ENCODE measurements at regions not wholly inside any gene's neighbourhood (a gene's known extent, or its start where the extent isn't known, plus 50 kb on each side); places are given as distances from the start of the nearest gene placed in this dataset.

DNA sequence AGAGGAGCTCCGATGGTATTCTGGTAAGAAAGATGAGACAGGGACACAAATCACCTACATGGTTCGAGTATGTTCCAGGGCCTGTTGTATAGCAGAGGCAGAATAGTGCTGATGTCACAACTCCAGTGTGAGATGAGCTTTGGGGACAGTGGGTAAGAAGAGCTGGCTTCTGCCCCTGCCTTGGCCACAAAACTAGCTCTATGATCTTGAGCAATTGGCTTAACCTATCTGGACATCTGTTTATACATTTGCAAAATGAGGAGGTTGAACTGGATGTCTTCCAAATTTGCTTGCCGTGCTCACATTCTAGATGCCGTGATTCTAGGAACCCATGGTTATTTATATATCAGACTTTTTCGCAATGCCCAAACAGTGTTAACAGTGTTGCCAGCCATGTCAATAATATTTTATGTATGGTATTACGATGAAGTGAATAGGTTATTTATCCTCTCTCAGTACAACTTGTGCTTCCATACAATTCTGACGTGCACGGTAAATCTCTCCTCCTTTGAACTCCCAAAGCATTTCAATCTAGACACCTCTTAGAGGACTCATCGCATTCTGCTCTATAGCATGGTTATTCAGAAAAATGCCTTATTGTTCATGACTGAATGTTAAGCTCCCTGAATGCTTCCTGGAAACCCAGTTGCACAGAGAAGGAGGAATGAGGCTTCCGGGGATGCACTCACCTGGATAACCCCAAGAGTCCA, 316.0 kb downstream of the FOXO1 start:
- Histone ChIP-seq H3K4me1 (ENCODE audit: control insufficient read depth in 1 of 2, insufficient read depth in 2 of 2, low read length in 2 of 2) (peaks cover 14 to 16% of the 10 kb centered on the region in 2 experiments), H4K12ac (ENCODE audit: low read depth, low read length) (no peak overlapping the region), H3K4me2 (ENCODE audit: low read length) (no peak overlapping the region), H3K9me3 (ENCODE audit: insufficient read depth, low read depth, low read length) (peaks cover 2% of the 10 kb centered on the region), H3K27ac (ENCODE audit: low read depth, low read length) (no peak overlapping the region), H2BK120ac (ENCODE audit: insufficient read depth, low read length, poor library complexity) (no peak overlapping the region), H2BK5ac (ENCODE audit: low read depth, low read length, poor library complexity) (no peak overlapping the region), H3K18ac (ENCODE audit: low read length) (no peak overlapping the region), H2AFZ (ENCODE audit: insufficient read depth, low read length, poor library complexity) (no peak overlapping the region), H3K4ac (ENCODE audit: low read depth, low read length) (no peak overlapping the region), H3K79me2 (ENCODE audit: control insufficient read depth, insufficient read depth, low read length, poor library complexity) (no peaks in the 10 kb centered on the region), H3K23ac (ENCODE audit: low read length) (no peak overlapping the region), H4K8ac (ENCODE audit: low read depth, low read length) (no peak overlapping the region), H2BK12ac (ENCODE audit: low read length) (no peak overlapping the region), H2AK5ac (ENCODE audit: low read length) (no peak overlapping the region), H3K27me3 (ENCODE audit: insufficient read depth, low read length) (no peaks in the 10 kb centered on the region), H3K9ac (ENCODE audit: low read length) (no peak overlapping the region), H3K4me3 (ENCODE audit: low read depth, low read length) (no peak overlapping the region), H3K14ac (ENCODE audit: low read length) (no peak overlapping the region), H3K36me3 (ENCODE audit: control insufficient read depth in 1 of 2, insufficient read depth in 2 of 2, low read length in 2 of 2) (no peaks in the 10 kb centered on the region), H4K91ac (ENCODE audit: low read depth, low read length) (no peak overlapping the region), H3K79me1 (ENCODE audit: low read length) (peaks cover 3% of the 10 kb centered on the region)
- DNase-seq = no peak
- no CpG with 5 or more reads among the region's 10 CpGs for WGBS (ENCODE audit: extremely low coverage, insufficient coverage, insufficient read length)

DNA sequence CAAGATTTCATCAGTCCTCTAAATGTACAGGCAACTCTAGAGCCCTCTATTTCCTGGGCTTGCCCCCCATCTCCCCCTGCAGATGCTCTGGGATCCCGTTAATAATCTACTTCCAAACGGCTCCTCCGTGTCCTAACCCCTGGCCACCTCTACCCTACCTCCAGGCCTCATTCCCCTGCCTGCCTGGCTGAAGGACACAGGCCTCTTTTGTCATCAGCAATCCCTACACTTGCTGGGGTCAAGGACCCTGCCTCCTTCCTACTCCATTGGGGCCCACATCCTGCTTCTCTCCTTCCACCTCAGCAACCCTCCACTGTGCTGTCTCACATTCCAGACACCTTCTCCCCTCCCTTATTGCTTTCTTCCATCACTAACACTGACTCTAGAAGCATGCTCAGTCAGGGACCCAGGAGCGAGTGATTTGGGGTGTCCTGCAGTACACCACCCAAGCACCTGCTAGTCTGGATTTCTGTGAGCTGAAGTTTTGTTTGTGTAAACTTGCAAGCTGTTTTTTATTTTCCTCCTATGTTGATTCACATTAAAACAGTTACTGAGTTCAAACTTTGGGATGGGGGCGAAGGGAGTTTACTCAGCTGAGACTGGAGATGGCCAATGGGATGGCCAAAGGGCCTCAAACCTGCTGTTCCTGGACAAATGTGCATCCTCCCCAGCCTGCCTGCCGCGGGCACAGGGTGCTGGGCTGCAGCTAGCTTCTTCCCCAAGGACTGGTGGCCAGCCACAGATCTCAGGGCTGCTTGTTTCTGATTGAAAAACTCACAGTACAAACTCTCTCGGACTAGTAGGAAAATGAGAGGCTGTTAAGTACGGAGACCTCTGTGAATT, 314.7 kb downstream of the FOXO1 start:
- H3K9me3 ChIP-seq (ENCODE audit: insufficient read depth, low read depth, low read length) = peaks cover 2% of the 10 kb centered on the region
- H3K27ac ChIP-seq (ENCODE audit: low read depth, low read length) = no peak overlapping the region
- no peak overlapping the region for H4K8ac ChIP-seq (ENCODE audit: low read depth, low read length)
- no peak overlapping the region for H3K4me3 ChIP-seq (ENCODE audit: low read depth, low read length)
- no peak for DNase-seq
- WGBS (ENCODE audit: extremely low coverage, insufficient coverage, insufficient read length) = no CpG with 5 or more reads among the region's 9 CpGs
- H2AFZ ChIP-seq (ENCODE audit: insufficient read depth, low read length, poor library complexity) = no peak overlapping the region
- no peak overlapping the region for H3K23ac ChIP-seq (ENCODE audit: low read length)
- no peak overlapping the region for H2AK5ac ChIP-seq (ENCODE audit: low read length)
- no peak overlapping the region for H3K4me2 ChIP-seq (ENCODE audit: low read length)
- H3K79me2 ChIP-seq (ENCODE audit: control insufficient read depth, insufficient read depth, low read length, poor library complexity) = no peaks in the 10 kb centered on the region
- no peak overlapping the region for H2BK5ac ChIP-seq (ENCODE audit: low read depth, low read length, poor library complexity)
- no peak overlapping the region for H3K4ac ChIP-seq (ENCODE audit: low read depth, low read length)
- H2BK120ac ChIP-seq (ENCODE audit: insufficient read depth, low read length, poor library complexity) = no peak overlapping the region
- peaks cover 3% of the 10 kb centered on the region for H3K79me1 ChIP-seq (ENCODE audit: low read length)
- H4K91ac ChIP-seq (ENCODE audit: low read depth, low read length) = peak overlapping the region; percentile 9
- H3K18ac ChIP-seq (ENCODE audit: low read length) = no peak overlapping the region
- H4K12ac ChIP-seq (ENCODE audit: low read depth, low read length) = no peak overlapping the region
- H3K36me3 ChIP-seq (ENCODE audit: control insufficient read depth in 1 of 2, insufficient read depth in 2 of 2, low read length in 2 of 2) = no peaks in the 10 kb centered on the region
- no peak overlapping the region for H3K9ac ChIP-seq (ENCODE audit: low read length)
- no peak overlapping the region for H3K14ac ChIP-seq (ENCODE audit: low read length)
- H3K4me1 ChIP-seq (ENCODE audit: control insufficient read depth in 1 of 2, insufficient read depth in 2 of 2, low read length in 2 of 2) = peaks cover 13 to 16% of the 10 kb centered on the region in 2 experiments
- H3K27me3 ChIP-seq (ENCODE audit: insufficient read depth, low read length) = no peaks in the 10 kb centered on the region
- no peak overlapping the region for H2BK12ac ChIP-seq (ENCODE audit: low read length)

DNA sequence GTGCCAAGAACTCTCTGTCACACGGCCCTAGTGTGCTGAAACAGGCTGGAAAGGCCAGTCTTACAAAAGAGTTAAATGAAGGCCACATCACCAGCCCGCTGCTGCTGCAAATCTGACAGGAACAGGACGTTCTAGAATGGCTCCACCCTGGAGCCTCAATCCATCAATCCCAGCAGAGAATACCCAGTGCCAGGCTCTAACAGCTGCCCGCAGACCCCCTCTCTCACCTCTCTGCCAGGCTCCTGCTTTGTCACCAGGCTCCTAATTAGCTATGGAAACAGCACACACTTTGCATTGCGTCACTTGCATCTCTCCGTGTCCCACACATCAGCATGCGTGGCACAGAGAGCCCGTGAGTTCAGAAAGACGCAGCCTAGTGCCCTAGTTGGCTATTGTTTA, 314.1 kb downstream of the FOXO1 start:
- Histone ChIP-seq H4K12ac (ENCODE audit: low read depth, low read length) (no peak overlapping the region), H4K91ac (ENCODE audit: low read depth, low read length) (peak overlapping the region; percentile 14), H3K9ac (ENCODE audit: low read length) (no peak overlapping the region), H3K4me3 (ENCODE audit: low read depth, low read length) (no peak overlapping the region), H2BK120ac (ENCODE audit: insufficient read depth, low read length, poor library complexity) (peak overlapping the region; percentile 25), H3K14ac (ENCODE audit: low read length) (no peak overlapping the region), H2BK5ac (ENCODE audit: low read depth, low read length, poor library complexity) (no peak overlapping the region), H4K8ac (ENCODE audit: low read depth, low read length) (no peak overlapping the region), H3K9me3 (ENCODE audit: insufficient read depth, low read depth, low read length) (peaks cover 2% of the 10 kb centered on the region), H3K36me3 (ENCODE audit: control insufficient read depth in 1 of 2, insufficient read depth in 2 of 2, low read length in 2 of 2) (no peaks in the 10 kb centered on the region), H3K4me2 (ENCODE audit: low read length) (no peak overlapping the region), H3K27me3 (ENCODE audit: insufficient read depth, low read length) (no peaks in the 10 kb centered on the region), H2AK5ac (ENCODE audit: low read length) (no peak overlapping the region), H3K18ac (ENCODE audit: low read length) (no peak overlapping the region), H3K79me2 (ENCODE audit: control insufficient read depth, insufficient read depth, low read length, poor library complexity) (no peaks in the 10 kb centered on the region), H3K23ac (ENCODE audit: low read length) (no peak overlapping the region), H3K79me1 (ENCODE audit: low read length) (peaks cover 3% of the 10 kb centered on the region), H3K27ac (ENCODE audit: low read depth, low read length) (no peak overlapping the region), H2BK12ac (ENCODE audit: low read length) (no peak overlapping the region), H2AFZ (ENCODE audit: insufficient read depth, low read length, poor library complexity) (no peak overlapping the region), H3K4me1 (ENCODE audit: control insufficient read depth in 1 of 2, insufficient read depth in 2 of 2, low read length in 2 of 2) (peaks cover 13 to 16% of the 10 kb centered on the region in 2 experiments), H3K4ac (ENCODE audit: low read depth, low read length) (no peak overlapping the region)
- no peak for DNase-seq
- WGBS (ENCODE audit: extremely low coverage, insufficient coverage, insufficient read length) = no CpG with 5 or more reads among the region's 9 CpGs

DNA sequence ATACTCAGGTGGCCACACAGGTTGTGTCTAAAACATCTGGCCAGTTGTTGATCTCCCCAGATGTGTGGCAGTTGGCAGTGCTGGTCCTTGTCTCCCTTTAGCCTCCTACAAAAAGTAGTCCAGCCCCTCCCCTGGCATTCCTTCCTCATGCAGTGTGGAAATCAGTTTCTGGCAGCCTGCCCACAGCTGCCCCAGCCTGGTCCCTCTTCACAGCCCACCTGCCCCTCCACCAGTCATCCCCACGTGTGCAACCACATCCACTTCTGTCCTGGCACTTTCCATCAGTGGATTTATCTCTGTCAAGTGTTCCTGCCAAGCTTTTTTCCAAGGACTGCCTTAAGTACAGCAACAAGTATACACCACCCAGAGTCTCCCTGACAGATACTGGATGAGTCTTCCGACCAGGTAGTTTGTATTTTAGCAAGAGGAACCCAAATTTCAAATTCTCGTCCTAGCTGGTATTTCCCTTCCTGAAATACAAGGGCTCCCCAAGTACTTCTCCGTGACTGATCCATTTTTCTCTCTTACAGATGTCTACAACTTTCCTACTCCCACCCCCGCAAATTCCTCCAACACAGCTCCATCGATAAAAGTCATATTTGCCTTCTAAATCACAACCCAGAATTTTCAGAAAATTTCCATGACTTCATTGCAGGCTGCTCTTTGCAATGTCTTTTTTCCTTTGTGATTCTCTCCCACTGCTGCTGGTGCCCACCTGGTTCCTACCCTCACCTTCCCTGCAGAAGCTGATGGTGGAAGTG, 313.5 kb downstream of the FOXO1 start:
- peaks cover 2% of the 10 kb centered on the region for H3K9me3 ChIP-seq (ENCODE audit: insufficient read depth, low read depth, low read length)
- no peak overlapping the region for H3K14ac ChIP-seq (ENCODE audit: low read length)
- peaks cover 13 to 16% of the 10 kb centered on the region in 2 experiments for H3K4me1 ChIP-seq (ENCODE audit: control insufficient read depth in 1 of 2, insufficient read depth in 2 of 2, low read length in 2 of 2)
- H4K8ac ChIP-seq (ENCODE audit: low read depth, low read length) = no peak overlapping the region
- no peak overlapping the region for H3K4ac ChIP-seq (ENCODE audit: low read depth, low read length)
- no peaks in the 10 kb centered on the region for H3K36me3 ChIP-seq (ENCODE audit: control insufficient read depth in 1 of 2, insufficient read depth in 2 of 2, low read length in 2 of 2)
- no peak overlapping the region for H3K23ac ChIP-seq (ENCODE audit: low read length)
- H3K4me3 ChIP-seq (ENCODE audit: low read depth, low read length) = no peak overlapping the region
- peaks cover 3% of the 10 kb centered on the region for H3K79me1 ChIP-seq (ENCODE audit: low read length)
- H4K91ac ChIP-seq (ENCODE audit: low read depth, low read length) = peak overlapping the region; percentile 14
- peak overlapping the region; percentile 44 for H2BK12ac ChIP-seq (ENCODE audit: low read length)
- no peaks in the 10 kb centered on the region for H3K79me2 ChIP-seq (ENCODE audit: control insufficient read depth, insufficient read depth, low read length, poor library complexity)
- H3K27ac ChIP-seq (ENCODE audit: low read depth, low read length) = no peak overlapping the region
- 100% methylated on average over 2 of the region's 6 CpGs for WGBS (ENCODE audit: extremely low coverage, insufficient coverage, insufficient read length)
- H2BK120ac ChIP-seq (ENCODE audit: insufficient read depth, low read length, poor library complexity) = peak overlapping the region; percentile 25
- H3K4me2 ChIP-seq (ENCODE audit: low read length) = no peak overlapping the region
- no peak for DNase-seq
- no peaks in the 10 kb centered on the region for H3K27me3 ChIP-seq (ENCODE audit: insufficient read depth, low read length)
- H2BK5ac ChIP-seq (ENCODE audit: low read depth, low read length, poor library complexity) = no peak overlapping the region
- no peak overlapping the region for H2AFZ ChIP-seq (ENCODE audit: insufficient read depth, low read length, poor library complexity)
- H3K9ac ChIP-seq (ENCODE audit: low read length) = no peak overlapping the region
- no peak overlapping the region for H2AK5ac ChIP-seq (ENCODE audit: low read length)
- H3K18ac ChIP-seq (ENCODE audit: low read length) = no peak overlapping the region
- H4K12ac ChIP-seq (ENCODE audit: low read depth, low read length) = no peak overlapping the region

All from trophoblast cell (in vitro differentiated cells and primary cell).